NCI-H2227 (cell line): ENCODE measurements at regions not wholly inside any gene's neighbourhood (a gene's known extent, or its start where the extent isn't known, plus 50 kb on each side); places are given as distances from the start of the nearest gene placed in this dataset.
"Not testable (repeated sequence)": the region's sequence is repeated elsewhere in the genome, so short reads cannot be mapped to it uniquely, and the experiment has no call there.

Experiments used
- DNase-seq: peaks from one replicate; lab custom pipeline; 2025; ENCODE audit not compliant: unreplicated experiment; lab: John Stamatoyannopoulos, UW

- DNase-seq: no peak
Observed at GRCh38 chr1:223045164-223045957, 97.7 kb downstream of the TLR5 start.

- DNase-seq: no peak
Observed at GRCh38 chr1:223046011-223046410, 97.0 kb downstream of the TLR5 start.

GRCh38 chr1:223046463-223046862, 96.6 kb downstream of the TLR5 start:
- not testable (repeated sequence) for DNase-seq

GRCh38 chr1:223048026-223048425, 95.0 kb downstream of the TLR5 start:
- DNase-seq: no peak

- no peak for DNase-seq
Observed at GRCh38 chr1:223052462-223052861, 90.6 kb downstream of the TLR5 start.

GRCh38 chr1:223052931-223053330, 90.1 kb downstream of the TLR5 start:
- DNase-seq: no peak

- no peak for DNase-seq
Observed at GRCh38 chr1:223056802-223057201, 86.2 kb downstream of the TLR5 start.

GRCh38 chr1:223057569-223058093, 85.4 kb downstream of the TLR5 start:
- DNase-seq: no peak
